Neural cell (in vitro differentiated cells): ENCODE measurements at regions not wholly inside any gene's neighbourhood (a gene's known extent, or its start where the extent isn't known, plus 50 kb on each side); places are given as distances from the start of the nearest gene placed in this dataset.

Experiments
- H2AFZ ChIP-seq: fragments of 200-600, 300-800 bp; sonication (generic), shearing (Covaris generic); 2 replicates; pipeline ENCODE4 v1.6.0; 2014; ENCODE audit warnings: low read depth, mild to moderate bottlenecking, antibody characterized with exemption, low read length, moderate library complexity
- H3F3A ChIP-seq: fragments of 200-600 bp; shearing (Covaris generic); 2 replicates; pipeline ENCODE4 v1.6.1; 2016; ENCODE audit warnings: mild to moderate bottlenecking, moderate library complexity, mixed read lengths, antibody characterized with exemption, low read length; ENCODE audit not compliant: insufficient read depth, poor library complexity, severe bottlenecking
- H3K27ac ChIP-seq: fragments of 200-600, 300-800 bp; sonication (generic), shearing (Covaris generic); 2 replicates; pipeline ENCODE4 v1.5.1; 2014; ENCODE audit warnings: mild to moderate bottlenecking, low read length, moderate library complexity
- H3K27me3 ChIP-seq: fragments of 300-800, 200-600 bp; sonication (generic), shearing (Covaris generic); 2 replicates; pipeline ENCODE4 v1.6.0; 2014; ENCODE audit warnings: mild to moderate bottlenecking, low read depth, low read length, moderate library complexity; ENCODE audit not compliant: insufficient read depth
- H3K36me3 ChIP-seq: fragments of 300-800, 200-600 bp; sonication (generic), shearing (Covaris generic); 2 replicates; pipeline ENCODE4 v1.5.1; 2014; ENCODE audit warnings: mild to moderate bottlenecking, antibody characterized with exemption, low read length, moderate library complexity; ENCODE audit not compliant: insufficient read depth
- H3K4me2 ChIP-seq: fragments of 300-800, 200-600 bp; sonication (generic), shearing (Covaris generic); 2 replicates; pipeline ENCODE4 v1.6.0; 2014; ENCODE audit warnings: mild to moderate bottlenecking, low read length
- H3K4me3 ChIP-seq: fragments of 300-800, 200-600 bp; sonication (generic), shearing (Covaris generic); 2 replicates; pipeline ENCODE4 v1.5.1; 2014; ENCODE audit warnings: mild to moderate bottlenecking, low read length, moderate library complexity
- H3K79me2 ChIP-seq: fragments of 200-600 bp; shearing (Covaris generic); replicated peaks from 2 replicates; pipeline ENCODE4 v1.6.0; 2014; ENCODE audit warnings: mild to moderate bottlenecking, low read length, moderate library complexity; ENCODE audit not compliant: insufficient read depth
- H3K9ac ChIP-seq: fragments of 300-800, 200-600 bp; sonication (generic), shearing (Covaris generic); 2 replicates; pipeline ENCODE4 v1.6.1; 2016; ENCODE audit warnings: mild to moderate bottlenecking, low read length, mixed read lengths
- H3K9me2 ChIP-seq: fragments of 200-600 bp; shearing (Covaris generic); 2 replicates; pipeline ENCODE4 v1.6.1; 2016; ENCODE audit warnings: mild to moderate bottlenecking, low read length, mixed read lengths; ENCODE audit not compliant: insufficient read depth
- H3K9me3 ChIP-seq: fragments of 200-600, 300-800 bp; sonication (generic), shearing (Covaris generic); 2 replicates; pipeline ENCODE4 v1.6.1; 2016; ENCODE audit warnings: mild to moderate bottlenecking, mixed run types, low read length, moderate library complexity, mixed read lengths
- H4K20me1 ChIP-seq: fragments of 200-600 bp; shearing (Covaris generic); 2 replicates; pipeline ENCODE4 v1.6.1; 2016; ENCODE audit warnings: mild to moderate bottlenecking, mixed run types; ENCODE audit not compliant: insufficient read depth
- CTCF ChIP-seq: fragments of 450-650 bp; IDR thresholded peaks from 2 replicates; pipeline ENCODE4 v1.5.1; 2014; ENCODE audit warnings: antibody characterized with exemption, mild to moderate bottlenecking, moderate library complexity; ENCODE audit not compliant: poor library complexity, severe bottlenecking
- EP300 ChIP-seq: fragments of 450-650 bp; conservative IDR thresholded peaks from 2 replicates; pipeline ENCODE4 v1.6.1; 2014; ENCODE audit warnings: antibody characterized with exemption, mild to moderate bottlenecking, moderate library complexity; ENCODE audit not compliant: poor library complexity, severe bottlenecking
- EZH2 ChIP-seq: fragments of 200-600, 300-800 bp; shearing (Covaris generic), sonication (generic); IDR thresholded peaks from 2 replicates; pipeline ENCODE4 v1.6.1; 2014; ENCODE audit warnings: antibody characterized with exemption, low read length, borderline replicate concordance, mild to moderate bottlenecking; ENCODE audit not compliant: insufficient read depth, poor library complexity, severe bottlenecking
- MXI1 ChIP-seq: fragments of 450-650 bp; conservative IDR thresholded peaks from 2 replicates; pipeline ENCODE4 v1.6.1; 2014; ENCODE audit warnings: antibody characterized with exemption, mild to moderate bottlenecking; ENCODE audit not compliant: poor library complexity, severe bottlenecking
- POLR2AphosphoS5 ChIP-seq: IDR thresholded peaks from 2 replicates; pipeline ENCODE4 v1.6.1; 2012
- RAD21 ChIP-seq: fragments of 450-650 bp; conservative IDR thresholded peaks from 2 replicates; pipeline ENCODE4 v1.6.1; 2014; ENCODE audit warnings: antibody characterized with exemption, mild to moderate bottlenecking, moderate library complexity
- REST ChIP-seq: IDR thresholded peaks from 2 replicates; pipeline ENCODE4 v1.6.1; 2012; ENCODE audit warnings: borderline replicate concordance
- SMC3 ChIP-seq: fragments of 450-650 bp; conservative IDR thresholded peaks from 2 replicates; pipeline ENCODE4 v1.6.1; 2014; ENCODE audit warnings: antibody characterized with exemption, mild to moderate bottlenecking, moderate library complexity; ENCODE audit not compliant: poor library complexity
- TAF1 ChIP-seq: IDR thresholded peaks from 2 replicates; pipeline ENCODE4 v1.6.1; 2012; ENCODE audit warnings: low read depth

GRCh38 chrX:124548571-124548970 is 202.2 kb downstream of the SH2D1A start:
- no peaks in the 10 kb centered on the region for H4K20me1 ChIP-seq
- no peaks in the 10 kb centered on the region for H3K9me3 ChIP-seq
- H2AFZ ChIP-seq: no peak overlapping the region
- H3K27me3 ChIP-seq: no peaks in the 10 kb centered on the region
- no peak overlapping the region for H3K9ac ChIP-seq
- H3K27ac ChIP-seq: no peak overlapping the region
- H3K36me3 ChIP-seq: no peaks in the 10 kb centered on the region
- no peaks in the 10 kb centered on the region for H3K79me2 ChIP-seq
- no peak overlapping the region for H3K4me2 ChIP-seq
- H3K9me2 ChIP-seq: no peaks in the 10 kb centered on the region
- H3K4me3 ChIP-seq: no peak overlapping the region
- TF ChIP-seq MXI1: no peak
- no peak for TF ChIP-seq POLR2AphosphoS5
- no peak for TF ChIP-seq SMC3
- no peak for TF ChIP-seq TAF1
- TF ChIP-seq RAD21: no peak
- no peak for TF ChIP-seq EZH2
- TF ChIP-seq EP300: no peak
- no peak for TF ChIP-seq CTCF
- no peaks in the 10 kb centered on the region for H3F3A ChIP-seq

- no peak overlapping the region for H3K9ac ChIP-seq
- H3K9me2 ChIP-seq: no peaks in the 10 kb centered on the region
- H2AFZ ChIP-seq: no peak overlapping the region
- no peak overlapping the region for H3K4me3 ChIP-seq
- no peaks in the 10 kb centered on the region for H3K9me3 ChIP-seq
- H4K20me1 ChIP-seq: no peaks in the 10 kb centered on the region
- H3K4me2 ChIP-seq: no peak overlapping the region
- no peak for TF ChIP-seq EZH2
- TF ChIP-seq EP300: no peak
- no peak for TF ChIP-seq REST
- H3K36me3 ChIP-seq: no peaks in the 10 kb centered on the region
- no peaks in the 10 kb centered on the region for H3K27me3 ChIP-seq
- H3K79me2 ChIP-seq: no peaks in the 10 kb centered on the region
- no peaks in the 10 kb centered on the region for H3F3A ChIP-seq
- no peak overlapping the region for H3K27ac ChIP-seq
These were observed 208.8 kb downstream of the SH2D1A start for GRCh38 chrX:124555036-124555595.

GRCh38 chrX:124557976-124558375 is 211.6 kb downstream of the SH2D1A start:
- H3K79me2 ChIP-seq: no peaks in the 10 kb centered on the region
- no peaks in the 10 kb centered on the region for H3K27me3 ChIP-seq
- no peak overlapping the region for H3K9ac ChIP-seq
- no peaks in the 10 kb centered on the region for H3K9me2 ChIP-seq
- no peak for TF ChIP-seq SMC3
- no peak for TF ChIP-seq RAD21
- TF ChIP-seq POLR2AphosphoS5: no peak
- no peak for TF ChIP-seq CTCF
- TF ChIP-seq EZH2: no peak
- no peak for TF ChIP-seq TAF1
- no peak for TF ChIP-seq MXI1
- TF ChIP-seq EP300: no peak
- H3K4me2 ChIP-seq: no peak overlapping the region
- no peaks in the 10 kb centered on the region for H4K20me1 ChIP-seq
- no peak overlapping the region for H2AFZ ChIP-seq
- no peaks in the 10 kb centered on the region for H3F3A ChIP-seq
- H3K27ac ChIP-seq: no peak overlapping the region
- H3K4me3 ChIP-seq: no peak overlapping the region
- H3K9me3 ChIP-seq: no peaks in the 10 kb centered on the region
- H3K36me3 ChIP-seq: no peaks in the 10 kb centered on the region
